ENCODE measurements at regions not wholly inside any gene's neighbourhood (a gene's known extent, or its start where the extent isn't known, plus 50 kb on each side); places are given as distances from the start of the nearest gene placed in this dataset.

DNA sequence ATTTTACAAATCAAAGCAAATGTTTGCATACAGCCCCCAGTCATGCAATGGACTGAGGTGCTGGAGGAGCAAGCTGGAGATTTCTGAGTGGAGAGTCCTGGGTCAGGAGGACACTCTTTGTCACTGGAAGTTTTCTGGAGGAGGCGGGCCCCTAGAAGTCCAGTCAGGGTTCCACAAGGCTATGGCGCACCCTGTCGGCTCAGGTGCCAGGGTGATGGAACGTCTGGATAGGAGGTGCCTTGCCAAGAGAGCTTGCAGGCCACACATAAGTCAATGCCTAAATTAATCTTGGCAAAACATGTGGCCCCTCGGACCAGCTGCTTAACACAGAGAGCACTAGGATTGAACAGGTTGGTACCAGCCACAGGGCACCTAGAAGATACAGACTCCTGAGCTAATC, 174.7 kb upstream of the CADM1 start:
- TF ChIP-seq CTCF (IDR thresholded peaks at IDR 0.05) (peak; percentile 17; the same call in 1 of the 2 replicates), MXI1 (IDR thresholded peaks at IDR 0.05; ENCODE audit: low read depth, low read length) (no peak)

Data from SK-N-SH (cell line).